HL-60 (cell line): ENCODE measurements at regions not wholly inside any gene's neighbourhood (a gene's known extent, or its start where the extent isn't known, plus 50 kb on each side); places are given as distances from the start of the nearest gene placed in this dataset.

ENCODE experiments used
- DNase-seq, 2 experiments: peaks; one replicate each; pipeline ENCODE4 v3.0.0-alpha.2; 2010 to 2020; ENCODE audit warnings: low read depth in 1 of 2, low spot score in 1 of 2
- H3K27ac ChIP-seq: fragments of 250-450 bp; sonication (Bioruptor Pico); replicated peaks from 2 replicates; pipeline ENCODE4 v1.5.1; 2020; ENCODE audit warnings: mild to moderate bottlenecking, moderate library complexity
- H3K27me3 ChIP-seq: fragments of 250-450 bp; sonication (Bioruptor Pico); 2 replicates; pipeline ENCODE4 v1.5.1; 2021; ENCODE audit warnings: mild to moderate bottlenecking, moderate library complexity; ENCODE audit not compliant: insufficient read depth, poor library complexity, severe bottlenecking
- H3K4me3 ChIP-seq: replicated peaks from 2 replicates; pipeline ENCODE4 v1.5.1; 2011; ENCODE audit warnings: mild to moderate bottlenecking, control low read depth, low read length; ENCODE audit not compliant: insufficient read depth
- GABPA ChIP-seq: IDR thresholded peaks from 2 replicates; pipeline ENCODE4 v1.6.1; 2012; ENCODE audit warnings: low read depth
- POLR2AphosphoS5 ChIP-seq: IDR thresholded peaks from 2 replicates; pipeline ENCODE4 v1.6.1; 2012; ENCODE audit warnings: low read depth
- SPI1 ChIP-seq: IDR thresholded peaks from 2 replicates; pipeline ENCODE4 v1.6.1; 2012; ENCODE audit warnings: low read depth, mild to moderate bottlenecking, borderline replicate concordance
- TF ChIP-seq, protein P1 (sequence below): IDR thresholded peaks from one replicate; pipeline ENCODE4 v1.5.1; 2011; ENCODE audit warnings: low read length, control low read depth, inconsistent platforms; ENCODE audit not compliant: insufficient read depth
- TF ChIP-seq, protein P2 (sequence below): IDR thresholded peaks from 2 replicates; pipeline ENCODE4 v1.6.1; 2012; ENCODE audit warnings: low read depth; ENCODE audit not compliant: insufficient replicate concordance

DNA sequence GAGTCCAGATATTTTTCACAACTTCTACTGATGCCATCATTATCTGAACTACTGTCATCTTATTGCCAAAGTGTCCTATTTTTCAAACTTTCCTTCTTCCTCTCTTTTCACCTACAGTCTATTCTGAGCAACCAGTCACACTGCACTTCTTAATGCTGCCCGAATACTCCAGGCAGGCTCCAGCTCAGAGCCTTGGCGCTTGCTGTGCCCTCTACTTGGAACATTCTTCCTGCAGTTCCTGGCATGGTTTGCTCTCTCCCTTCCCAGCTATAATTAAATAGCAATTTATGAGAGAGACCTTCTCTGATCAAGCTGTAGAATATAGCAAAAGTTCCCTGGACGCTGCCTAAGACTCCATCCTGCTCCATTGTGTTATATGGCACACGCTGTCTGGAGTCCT, 831.6 kb downstream of the QKI start:
- TF ChIP-seq, protein P1, sequence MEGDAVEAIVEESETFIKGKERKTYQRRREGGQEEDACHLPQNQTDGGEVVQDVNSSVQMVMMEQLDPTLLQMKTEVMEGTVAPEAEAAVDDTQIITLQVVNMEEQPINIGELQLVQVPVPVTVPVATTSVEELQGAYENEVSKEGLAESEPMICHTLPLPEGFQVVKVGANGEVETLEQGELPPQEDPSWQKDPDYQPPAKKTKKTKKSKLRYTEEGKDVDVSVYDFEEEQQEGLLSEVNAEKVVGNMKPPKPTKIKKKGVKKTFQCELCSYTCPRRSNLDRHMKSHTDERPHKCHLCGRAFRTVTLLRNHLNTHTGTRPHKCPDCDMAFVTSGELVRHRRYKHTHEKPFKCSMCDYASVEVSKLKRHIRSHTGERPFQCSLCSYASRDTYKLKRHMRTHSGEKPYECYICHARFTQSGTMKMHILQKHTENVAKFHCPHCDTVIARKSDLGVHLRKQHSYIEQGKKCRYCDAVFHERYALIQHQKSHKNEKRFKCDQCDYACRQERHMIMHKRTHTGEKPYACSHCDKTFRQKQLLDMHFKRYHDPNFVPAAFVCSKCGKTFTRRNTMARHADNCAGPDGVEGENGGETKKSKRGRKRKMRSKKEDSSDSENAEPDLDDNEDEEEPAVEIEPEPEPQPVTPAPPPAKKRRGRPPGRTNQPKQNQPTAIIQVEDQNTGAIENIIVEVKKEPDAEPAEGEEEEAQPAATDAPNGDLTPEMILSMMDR: no peak
- TF ChIP-seq GABPA (no peak), POLR2AphosphoS5 (no peak), SPI1 (no peak)
- TF ChIP-seq, protein P2, sequence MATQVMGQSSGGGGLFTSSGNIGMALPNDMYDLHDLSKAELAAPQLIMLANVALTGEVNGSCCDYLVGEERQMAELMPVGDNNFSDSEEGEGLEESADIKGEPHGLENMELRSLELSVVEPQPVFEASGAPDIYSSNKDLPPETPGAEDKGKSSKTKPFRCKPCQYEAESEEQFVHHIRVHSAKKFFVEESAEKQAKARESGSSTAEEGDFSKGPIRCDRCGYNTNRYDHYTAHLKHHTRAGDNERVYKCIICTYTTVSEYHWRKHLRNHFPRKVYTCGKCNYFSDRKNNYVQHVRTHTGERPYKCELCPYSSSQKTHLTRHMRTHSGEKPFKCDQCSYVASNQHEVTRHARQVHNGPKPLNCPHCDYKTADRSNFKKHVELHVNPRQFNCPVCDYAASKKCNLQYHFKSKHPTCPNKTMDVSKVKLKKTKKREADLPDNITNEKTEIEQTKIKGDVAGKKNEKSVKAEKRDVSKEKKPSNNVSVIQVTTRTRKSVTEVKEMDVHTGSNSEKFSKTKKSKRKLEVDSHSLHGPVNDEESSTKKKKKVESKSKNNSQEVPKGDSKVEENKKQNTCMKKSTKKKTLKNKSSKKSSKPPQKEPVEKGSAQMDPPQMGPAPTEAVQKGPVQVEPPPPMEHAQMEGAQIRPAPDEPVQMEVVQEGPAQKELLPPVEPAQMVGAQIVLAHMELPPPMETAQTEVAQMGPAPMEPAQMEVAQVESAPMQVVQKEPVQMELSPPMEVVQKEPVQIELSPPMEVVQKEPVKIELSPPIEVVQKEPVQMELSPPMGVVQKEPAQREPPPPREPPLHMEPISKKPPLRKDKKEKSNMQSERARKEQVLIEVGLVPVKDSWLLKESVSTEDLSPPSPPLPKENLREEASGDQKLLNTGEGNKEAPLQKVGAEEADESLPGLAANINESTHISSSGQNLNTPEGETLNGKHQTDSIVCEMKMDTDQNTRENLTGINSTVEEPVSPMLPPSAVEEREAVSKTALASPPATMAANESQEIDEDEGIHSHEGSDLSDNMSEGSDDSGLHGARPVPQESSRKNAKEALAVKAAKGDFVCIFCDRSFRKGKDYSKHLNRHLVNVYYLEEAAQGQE: no peak
- Histone ChIP-seq H3K4me3 (no peak overlapping the region), H3K27me3 (no peaks in the 10 kb centered on the region), H3K27ac (no peak overlapping the region)
- no peak for DNase-seq

- Histone ChIP-seq H3K4me3 (no peak overlapping the region), H3K27ac (no peak overlapping the region), H3K27me3 (no peaks in the 10 kb centered on the region)
- no peak for DNase-seq
- TF ChIP-seq SPI1 (no peak), GABPA (no peak), POLR2AphosphoS5 (no peak)
- TF ChIP-seq, protein P2: no peak
- TF ChIP-seq, protein P1: no peak
Measured at GRCh38 chr6:164243949-164244348, 829.4 kb downstream of the QKI start.

- TF ChIP-seq SPI1 (no peak), GABPA (no peak), POLR2AphosphoS5 (no peak)
- TF ChIP-seq, protein P1: no peak
- TF ChIP-seq, protein P2: no peak
- Histone ChIP-seq H3K27me3 (no peaks in the 10 kb centered on the region), H3K4me3 (no peak overlapping the region), H3K27ac (no peak overlapping the region)
- DNase-seq: no peak
Measured at GRCh38 chr6:164243012-164243610, 828.6 kb downstream of the QKI start.
